SK-MEL-5 (cell line): ENCODE measurements at regions not wholly inside any gene's neighbourhood (a gene's known extent, or its start where the extent isn't known, plus 50 kb on each side); places are given as distances from the start of the nearest gene placed in this dataset.

Experiments used
- DNase-seq: peaks from one replicate; pipeline ENCODE4 v3.0.0-alpha.2; 2016; ENCODE audit warnings: low read depth, low spot score
- in situ Hi-C: cut with HindIII; loops from 2 replicates; pipeline ENCODE4 v1.10.0; 2016; ENCODE audit warnings: low sequenced_read_pairs, high pct_unique_total_duplicates, low pct_unique_long_range_greater_than_20kb

DNA sequence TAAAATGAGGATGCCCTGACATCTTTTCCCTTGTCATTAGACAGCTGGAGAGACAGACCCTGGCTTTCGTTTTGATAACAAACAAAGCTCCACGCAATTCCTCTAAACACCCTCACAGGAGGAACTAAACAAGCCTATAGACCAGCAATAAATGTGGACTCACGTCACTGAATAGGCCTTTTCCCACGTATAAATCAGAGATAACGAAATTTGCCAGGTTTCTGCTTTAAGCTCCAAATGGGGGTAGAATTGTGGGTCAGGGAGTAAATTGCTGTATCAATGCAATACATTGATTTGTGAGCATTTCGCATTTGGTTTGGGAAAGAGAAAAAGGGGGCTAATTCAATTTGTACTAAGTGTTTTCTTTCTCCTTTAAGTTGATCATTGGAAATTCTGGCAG, 256.0 kb downstream of the PMP22 start:
- DNase-seq = no peak
- in situ Hi-C loops = no loop called here

GRCh38 chr17:15007147-15007553, 258.0 kb downstream of the PMP22 start:
- no peak for DNase-seq
- in situ Hi-C loops = no loop called here

DNA sequence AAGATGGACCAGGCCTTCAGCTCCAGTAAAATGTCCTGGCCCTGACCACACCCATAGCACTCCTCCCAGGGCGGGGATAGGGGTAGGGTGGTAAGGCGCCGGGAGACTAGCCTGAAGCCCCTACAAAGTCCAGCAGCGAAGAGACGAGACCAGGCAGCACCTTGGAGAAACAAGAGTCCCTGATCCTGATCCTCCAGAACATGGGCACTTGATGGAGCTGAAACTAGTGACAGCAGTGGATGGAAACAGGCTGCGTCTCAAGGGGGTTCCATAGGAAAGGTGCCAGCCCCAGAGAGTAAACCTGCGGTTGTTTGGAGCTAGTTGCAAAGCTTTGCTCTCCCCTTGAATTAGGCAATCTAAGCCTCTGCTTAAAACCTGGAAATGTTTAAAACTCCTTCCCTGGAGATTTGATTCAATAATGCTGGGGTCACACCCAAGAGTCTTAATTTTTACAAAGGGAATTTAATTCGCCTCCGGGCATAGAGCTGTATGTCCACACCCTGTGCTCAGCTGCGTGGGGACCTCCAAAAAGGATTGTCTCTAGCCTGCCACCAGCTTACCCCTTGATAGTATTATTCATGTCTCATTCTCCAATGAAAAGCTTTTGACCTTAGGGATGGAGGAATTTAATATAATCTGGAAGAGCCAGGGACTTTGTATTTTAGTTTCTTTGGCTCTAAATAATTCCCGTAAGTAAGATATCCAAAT, 258.6 kb downstream of the PMP22 start:
- no peak for DNase-seq
- in situ Hi-C loops = no loop called here

DNA sequence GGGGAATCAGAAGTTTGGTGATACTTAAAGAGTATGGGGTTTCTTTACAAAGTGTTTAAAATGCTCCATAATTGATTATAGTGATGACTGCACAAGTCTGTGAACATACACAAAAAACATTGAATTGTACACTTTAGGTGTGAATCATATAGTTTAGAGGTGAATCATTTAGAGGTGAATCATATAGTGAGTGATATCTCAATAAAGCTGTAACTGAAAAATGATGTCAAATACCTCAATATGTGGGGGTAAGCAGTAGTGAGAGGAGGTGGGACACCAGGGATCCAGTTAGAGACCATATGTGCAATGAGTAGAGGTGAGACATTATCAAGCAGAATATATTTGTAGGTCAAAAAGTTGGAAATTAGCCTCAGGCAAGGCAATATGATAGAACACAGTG, 264.5 kb downstream of the PMP22 start:
- in situ Hi-C loops = no loop called here
- no peak for DNase-seq

- no peak for DNase-seq
- in situ Hi-C loops = no loop called here
These were observed 267.8 kb downstream of the PMP22 start for GRCh38 chr17:14997290-14997689.

- in situ Hi-C loops = no loop called here
- DNase-seq = no peak
These were observed 279.0 kb downstream of the PMP22 start for GRCh38 chr17:14986127-14986526.

GRCh38 chr17:14972844-14973243, 292.3 kb downstream of the PMP22 start:
- in situ Hi-C loops = no loop called here
- DNase-seq = no peak

- in situ Hi-C loops = no loop called here
These were observed 294.1 kb downstream of the PMP22 start for GRCh38 chr17:14971054-14971453.

DNA sequence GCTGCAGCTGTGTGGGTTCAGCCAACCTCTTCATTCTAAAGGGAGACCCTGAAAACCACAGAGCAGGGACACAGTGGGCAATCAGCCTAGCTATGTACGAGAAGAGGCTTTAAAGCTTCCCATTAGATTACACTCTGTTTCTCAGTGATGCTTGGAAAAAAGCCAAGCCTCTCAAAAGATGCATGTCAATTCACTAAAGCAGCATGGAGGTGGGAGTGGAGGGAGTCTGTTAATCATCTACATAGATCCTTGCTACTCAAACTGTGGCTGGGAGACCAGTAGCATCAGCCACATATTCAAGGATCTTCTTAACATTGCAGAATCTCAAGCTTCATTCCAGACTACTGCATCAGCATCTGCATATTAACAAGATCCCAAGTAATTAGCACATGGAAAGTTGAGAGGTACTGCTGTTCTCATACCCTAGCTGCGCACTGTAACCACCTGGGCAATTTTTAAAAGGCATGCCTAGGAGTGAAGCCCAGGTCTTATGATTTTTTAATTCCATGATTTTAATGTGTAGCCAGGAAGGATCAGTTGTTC, 305.9 kb downstream of the PMP22 start:
- in situ Hi-C loops = no loop called here
- DNase-seq = no peak

More at GRCh38 chr17:14971054-14971453, 294.1 kb downstream of the PMP22 start:
- DNase-seq = no peak

DNA sequence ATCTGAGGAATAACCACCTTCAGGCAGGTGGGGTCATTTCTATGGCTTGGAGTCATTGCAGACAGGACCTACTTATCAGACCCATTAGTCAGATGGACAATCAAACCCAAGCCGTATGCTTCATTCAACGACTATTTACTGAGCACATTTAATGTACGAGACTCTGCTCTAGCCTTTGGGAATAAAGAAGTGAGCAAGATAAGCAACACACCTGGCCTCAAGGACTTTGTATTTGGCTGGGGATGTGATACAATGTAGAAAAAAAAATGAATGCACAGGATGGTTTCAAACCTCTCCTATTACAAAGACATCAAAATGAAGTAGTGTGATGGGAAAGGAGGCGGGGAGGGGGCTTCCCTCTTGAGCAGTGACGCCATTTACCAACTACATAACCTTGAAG, 311.7 kb downstream of the PMP22 start:
- no peak for DNase-seq
- in situ Hi-C loops = no loop called here

GRCh38 chr17:14950686-14951085, 314.4 kb downstream of the PMP22 start:
- no peak for DNase-seq
- in situ Hi-C loops = no loop called here

- in situ Hi-C loops = no loop called here
- DNase-seq = no peak
These were observed 314.9 kb downstream of the PMP22 start for GRCh38 chr17:14950216-14950615.

DNA sequence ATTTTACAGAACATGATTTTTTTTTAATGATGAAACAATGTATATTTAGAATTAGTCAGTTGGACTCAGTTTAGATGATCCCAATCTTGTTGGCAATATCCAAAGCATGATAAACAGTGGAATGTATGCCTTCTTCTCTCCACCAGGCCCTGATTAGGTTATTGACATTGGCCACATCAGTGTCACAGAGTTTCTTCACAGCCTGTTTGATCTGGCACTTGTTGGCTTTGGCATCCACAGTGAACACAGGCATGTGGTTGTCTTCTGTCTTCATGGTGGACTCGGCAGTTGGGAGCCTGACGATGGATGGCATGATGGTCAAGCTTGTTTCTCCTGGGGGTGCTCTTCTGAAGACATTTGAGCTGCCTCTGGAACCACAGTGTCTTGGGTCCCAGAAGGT, 317.5 kb downstream of the PMP22 start:
- in situ Hi-C loops = no loop called here
- DNase-seq = no peak

DNA sequence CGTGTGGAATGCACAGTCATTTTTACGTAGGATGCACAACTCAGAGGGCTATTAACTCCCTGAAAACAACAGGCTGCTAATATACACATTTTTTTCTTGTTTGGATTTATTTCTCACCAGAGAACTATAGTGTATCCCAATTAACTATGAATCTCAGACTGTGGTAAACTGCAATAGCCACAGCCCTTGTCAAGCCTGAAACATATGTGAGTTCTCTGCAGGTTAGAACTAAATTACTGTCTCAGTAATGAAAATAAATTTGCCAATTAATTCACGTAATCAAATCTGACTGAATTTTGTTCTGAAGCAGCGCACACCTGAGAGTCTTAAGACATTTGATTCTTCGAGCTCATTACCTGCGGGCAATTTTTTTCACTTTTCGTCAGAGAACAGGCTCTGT, 318.6 kb downstream of the PMP22 start:
- DNase-seq = no peak
- in situ Hi-C loops = no loop called here

GRCh38 chr17:14942526-14943190, 322.5 kb downstream of the PMP22 start:
- in situ Hi-C loops = no loop called here
- DNase-seq = no peak

DNA sequence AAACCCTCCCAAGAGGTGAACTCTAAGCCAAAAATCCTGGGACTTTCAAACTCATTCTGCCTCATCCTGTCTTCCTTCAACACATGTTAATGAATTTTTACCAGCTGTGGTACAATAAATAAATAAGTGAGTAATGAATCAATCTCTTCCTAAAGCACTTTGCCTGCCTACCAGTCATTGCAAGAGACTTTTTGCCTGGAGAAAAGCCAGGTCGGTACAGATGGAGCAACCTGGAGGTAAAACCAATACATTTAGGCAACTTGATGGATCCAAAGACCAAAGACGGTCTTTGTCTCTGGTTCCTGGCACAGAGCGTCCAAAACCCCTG, 324.2 kb downstream of the PMP22 start:
- in situ Hi-C loops = no loop called here
- no peak for DNase-seq

DNA sequence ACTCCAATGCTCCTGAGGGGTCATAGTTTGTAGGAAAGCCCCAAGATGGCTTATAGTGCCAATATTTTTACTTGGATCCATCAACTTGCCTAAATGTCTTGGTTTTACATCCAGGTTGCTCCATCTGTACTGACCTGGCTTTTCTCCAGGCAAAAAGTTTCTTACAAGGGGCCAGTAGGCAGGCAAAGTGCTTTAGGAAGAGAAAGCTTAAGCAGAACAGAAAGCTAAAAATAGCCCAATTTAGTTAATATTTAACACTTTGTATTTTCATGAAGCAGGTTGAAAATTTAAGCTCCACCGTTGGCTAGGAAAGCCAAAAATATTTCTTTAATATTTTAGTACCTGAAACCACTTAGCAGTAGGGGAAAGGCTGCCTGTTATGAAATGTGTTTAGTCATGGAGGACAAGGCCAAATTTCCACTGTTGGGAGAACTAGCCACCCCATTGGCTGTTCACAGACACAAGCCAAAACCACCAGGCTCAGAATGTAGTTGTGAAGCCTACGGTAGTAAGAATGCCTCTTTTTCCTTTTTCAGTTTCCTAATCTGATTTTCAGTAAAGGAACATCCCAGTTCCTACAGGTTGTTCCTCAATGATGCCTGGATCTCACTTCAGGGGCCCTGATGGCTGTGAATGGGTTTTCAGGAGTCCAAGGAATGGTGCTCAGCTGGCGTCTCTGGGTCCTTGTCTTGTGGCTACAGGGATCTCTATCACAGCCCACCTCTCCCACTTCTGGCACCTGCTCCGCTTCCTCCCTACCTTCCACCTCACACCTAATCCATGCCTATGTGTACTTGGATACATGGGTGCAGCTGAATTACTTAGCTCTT, 324.8 kb downstream of the PMP22 start:
- in situ Hi-C loops = no loop called here
- no peak for DNase-seq

GRCh38 chr17:14935845-14936485, 329.2 kb downstream of the PMP22 start:
- in situ Hi-C loops = no loop called here
- DNase-seq = no peak
